ENCODE measurements at regions not wholly inside any gene's neighbourhood (a gene's known extent, or its start where the extent isn't known, plus 50 kb on each side); places are given as distances from the start of the nearest gene placed in this dataset.

GRCh38 chr3:56997041-56997440, 63.4 kb upstream of the SPATA12 start:
- no peak overlapping the region for H3K9ac ChIP-seq (ENCODE audit: low read length)
- H3K4me1 ChIP-seq (ENCODE audit: insufficient read depth, low read length, severe bottlenecking): no peaks in the 10 kb centered on the region
- no peak overlapping the region for H2AFZ ChIP-seq (ENCODE audit: low read length)
- no peak for TF ChIP-seq EZH2 (IDR thresholded peaks at IDR 0.05; ENCODE audit: borderline replicate concordance, low read length)
- TF ChIP-seq, protein P1, sequence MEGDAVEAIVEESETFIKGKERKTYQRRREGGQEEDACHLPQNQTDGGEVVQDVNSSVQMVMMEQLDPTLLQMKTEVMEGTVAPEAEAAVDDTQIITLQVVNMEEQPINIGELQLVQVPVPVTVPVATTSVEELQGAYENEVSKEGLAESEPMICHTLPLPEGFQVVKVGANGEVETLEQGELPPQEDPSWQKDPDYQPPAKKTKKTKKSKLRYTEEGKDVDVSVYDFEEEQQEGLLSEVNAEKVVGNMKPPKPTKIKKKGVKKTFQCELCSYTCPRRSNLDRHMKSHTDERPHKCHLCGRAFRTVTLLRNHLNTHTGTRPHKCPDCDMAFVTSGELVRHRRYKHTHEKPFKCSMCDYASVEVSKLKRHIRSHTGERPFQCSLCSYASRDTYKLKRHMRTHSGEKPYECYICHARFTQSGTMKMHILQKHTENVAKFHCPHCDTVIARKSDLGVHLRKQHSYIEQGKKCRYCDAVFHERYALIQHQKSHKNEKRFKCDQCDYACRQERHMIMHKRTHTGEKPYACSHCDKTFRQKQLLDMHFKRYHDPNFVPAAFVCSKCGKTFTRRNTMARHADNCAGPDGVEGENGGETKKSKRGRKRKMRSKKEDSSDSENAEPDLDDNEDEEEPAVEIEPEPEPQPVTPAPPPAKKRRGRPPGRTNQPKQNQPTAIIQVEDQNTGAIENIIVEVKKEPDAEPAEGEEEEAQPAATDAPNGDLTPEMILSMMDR (IDR thresholded peaks at IDR 0.05; ENCODE audit: low read length): no peak
- no peaks in the 10 kb centered on the region for H3F3A ChIP-seq (ENCODE audit: insufficient read depth, low read length)
- H3K9me3 ChIP-seq (ENCODE audit: low read length): no peaks in the 10 kb centered on the region
- no peaks in the 10 kb centered on the region for H3K27me3 ChIP-seq (ENCODE audit: insufficient read depth, low read length)
- H4K20me1 ChIP-seq (ENCODE audit: insufficient read depth, low read length): no peaks in the 10 kb centered on the region
- no peak overlapping the region for H3K4me3 ChIP-seq (ENCODE audit: low read depth, low read length, poor library complexity, severe bottlenecking)
- no peak overlapping the region for H3K4me2 ChIP-seq (ENCODE audit: low read length)
- H3K36me3 ChIP-seq (ENCODE audit: insufficient read depth, low read length): no peaks in the 10 kb centered on the region
- H3K79me2 ChIP-seq (ENCODE audit: insufficient read depth, low read length): no peaks in the 10 kb centered on the region
- no peaks in the 10 kb centered on the region for H3K9me2 ChIP-seq (ENCODE audit: low read depth, low read length)
- no peak overlapping the region for H3K27ac ChIP-seq (ENCODE audit: low read depth, low read length, poor library complexity, severe bottlenecking)

- Histone ChIP-seq H3K4me2 (ENCODE audit: low read length) (no peak overlapping the region), H3K27ac (ENCODE audit: low read depth, low read length, poor library complexity, severe bottlenecking) (no peak overlapping the region), H3K4me1 (ENCODE audit: insufficient read depth, low read length, severe bottlenecking) (no peaks in the 10 kb centered on the region), H3K9ac (ENCODE audit: low read length) (no peak overlapping the region), H3K27me3 (ENCODE audit: insufficient read depth, low read length) (no peaks in the 10 kb centered on the region), H3K9me3 (ENCODE audit: low read length) (no peaks in the 10 kb centered on the region), H3K9me2 (ENCODE audit: low read depth, low read length) (no peaks in the 10 kb centered on the region), H2AFZ (ENCODE audit: low read length) (no peak overlapping the region), H3K4me3 (ENCODE audit: low read depth, low read length, poor library complexity, severe bottlenecking) (no peak overlapping the region), H3K36me3 (ENCODE audit: insufficient read depth, low read length) (no peaks in the 10 kb centered on the region), H4K20me1 (ENCODE audit: insufficient read depth, low read length) (no peaks in the 10 kb centered on the region), H3F3A (ENCODE audit: insufficient read depth, low read length) (no peaks in the 10 kb centered on the region), H3K79me2 (ENCODE audit: insufficient read depth, low read length) (no peaks in the 10 kb centered on the region)
- TF ChIP-seq, protein P1 (IDR thresholded peaks at IDR 0.05; ENCODE audit: low read length): no peak
- TF ChIP-seq EZH2 (IDR thresholded peaks at IDR 0.05; ENCODE audit: borderline replicate concordance, low read length): no peak
Observed at GRCh38 chr3:56994391-56994790, 66.1 kb upstream of the SPATA12 start.

- Histone ChIP-seq H3K9me2 (ENCODE audit: low read depth, low read length) (no peaks in the 10 kb centered on the region), H3K4me1 (ENCODE audit: insufficient read depth, low read length, severe bottlenecking) (no peaks in the 10 kb centered on the region), H3F3A (ENCODE audit: insufficient read depth, low read length) (no peaks in the 10 kb centered on the region), H2AFZ (ENCODE audit: low read length) (no peak overlapping the region), H3K27me3 (ENCODE audit: insufficient read depth, low read length) (no peaks in the 10 kb centered on the region), H3K27ac (ENCODE audit: low read depth, low read length, poor library complexity, severe bottlenecking) (no peak overlapping the region), H3K9me3 (ENCODE audit: low read length) (no peaks in the 10 kb centered on the region), H3K4me2 (ENCODE audit: low read length) (no peak overlapping the region), H4K20me1 (ENCODE audit: insufficient read depth, low read length) (no peaks in the 10 kb centered on the region), H3K36me3 (ENCODE audit: insufficient read depth, low read length) (no peaks in the 10 kb centered on the region), H3K4me3 (ENCODE audit: low read depth, low read length, poor library complexity, severe bottlenecking) (no peak overlapping the region), H3K9ac (ENCODE audit: low read length) (no peak overlapping the region), H3K79me2 (ENCODE audit: insufficient read depth, low read length) (no peaks in the 10 kb centered on the region)
- no peak for TF ChIP-seq EZH2 (IDR thresholded peaks at IDR 0.05; ENCODE audit: borderline replicate concordance, low read length)
- TF ChIP-seq, protein P1 (IDR thresholded peaks at IDR 0.05; ENCODE audit: low read length): no peak
Observed at GRCh38 chr3:56990641-56991015, 69.8 kb upstream of the SPATA12 start.
